WTC11 (cell line): ENCODE measurements at regions not wholly inside any gene's neighbourhood (a gene's known extent, or its start where the extent isn't known, plus 50 kb on each side); places are given as distances from the start of the nearest gene placed in this dataset.

Source experiments
- ATAC-seq: fragments of 200-7000 bp; cut with Tn5 transposase; 2 replicates; pipeline ENCODE4 v1.10.0; 2021; ENCODE audit warnings: mild to moderate bottlenecking, moderate library complexity
- CTCF ChIA-PET: fragments of 300-600 bp; sonication (Branson Sonifier 250); formaldehyde crosslinking; loops from one replicate; lab custom pipeline; 2021; ENCODE audit warnings: antibody characterized with exemption; lab: Charles Lee
- POLR2A ChIA-PET: fragments of 350-600 bp; sonication (Branson Sonifier 250); formaldehyde crosslinking; loops from one replicate; lab custom pipeline; 2021; ENCODE audit warnings: antibody characterized with exemption; lab: Charles Lee
- DNase-seq: peaks from one replicate; pipeline ENCODE4 v3.0.0; 2021; ENCODE audit warnings: low spot score
- H3K27ac Mint-ChIP-seq: 2 replicates; pipeline ENCODE4 v1.8.0; 2021; ENCODE audit warnings: mixed read lengths
- H3K27me3 Mint-ChIP-seq: 2 replicates; pipeline ENCODE4 v1.8.0; 2021; ENCODE audit warnings: low read depth, mild to moderate bottlenecking, moderate library complexity, mixed read lengths
- H3K36me3 Mint-ChIP-seq: 2 replicates; pipeline ENCODE4 v1.8.0; 2021; ENCODE audit warnings: mixed read lengths
- H3K4me1 Mint-ChIP-seq: 2 replicates; pipeline ENCODE4 v1.8.0; 2022; ENCODE audit warnings: mixed read lengths
- H3K4me3 Mint-ChIP-seq: 2 replicates; pipeline ENCODE4 v1.8.0; 2021; ENCODE audit warnings: mild to moderate bottlenecking, moderate library complexity, mixed read lengths
- H3K9me3 Mint-ChIP-seq: 2 replicates; pipeline ENCODE4 v1.8.0; 2021; ENCODE audit warnings: mixed read lengths
- AR ChIP-seq: fragments of 250-450 bp; sonication (Bioruptor Pico); IDR thresholded peaks from 2 replicates; pipeline ENCODE4 v1.9.0; 2021; ENCODE audit warnings: mild to moderate bottlenecking
- ATF3 ChIP-seq: sonication (generic); formaldehyde crosslinking; conservative IDR thresholded peaks from 2 replicates; pipeline ENCODE4 v1.8.1; 2022; ENCODE audit warnings: mild to moderate bottlenecking, missing genetic modification reagents
- CBFB ChIP-seq: sonication (generic); formaldehyde crosslinking; IDR thresholded peaks from 2 replicates; pipeline ENCODE4 v1.8.1; 2022; ENCODE audit warnings: mild to moderate bottlenecking, low read depth, missing genetic modification reagents
- E2F5 ChIP-seq: sonication (generic); formaldehyde crosslinking; IDR thresholded peaks from 2 replicates; pipeline ENCODE4 v1.8.1; 2022; ENCODE audit warnings: mild to moderate bottlenecking, moderate library complexity, missing genetic modification reagents
- FOXJ3 ChIP-seq: sonication (generic); formaldehyde crosslinking; IDR thresholded peaks from 2 replicates; pipeline ENCODE4 v1.9.0; 2021; ENCODE audit warnings: missing genetic modification reagents, mild to moderate bottlenecking, borderline replicate concordance
- GABPB1 ChIP-seq: sonication (generic); formaldehyde crosslinking; IDR thresholded peaks from 2 replicates; pipeline ENCODE4 v1.8.1; 2023; ENCODE audit warnings: mild to moderate bottlenecking, missing genetic modification reagents
- GRHL2 ChIP-seq: fragments of 250-450 bp; sonication (Bioruptor Pico); IDR thresholded peaks from 2 replicates; pipeline ENCODE4 v1.8.0; 2022; ENCODE audit warnings: mild to moderate bottlenecking, moderate library complexity; ENCODE audit not compliant: insufficient replicate concordance, severe bottlenecking
- MAX ChIP-seq: sonication (generic); formaldehyde crosslinking; IDR thresholded peaks from 2 replicates; pipeline ENCODE4 v1.8.0; 2022; ENCODE audit warnings: mild to moderate bottlenecking, missing genetic modification reagents
- MXD4 ChIP-seq: fragments of 250-450 bp; sonication (Bioruptor Pico); IDR thresholded peaks from 2 replicates; pipeline ENCODE4 v1.8.0; 2021; ENCODE audit warnings: mild to moderate bottlenecking, moderate library complexity, borderline replicate concordance
- NR1H2 ChIP-seq: sonication (generic); formaldehyde crosslinking; IDR thresholded peaks from 2 replicates; pipeline ENCODE4 v1.9.0; 2021; ENCODE audit warnings: mild to moderate bottlenecking, moderate library complexity, missing genetic modification reagents
- PREB ChIP-seq: sonication (generic); formaldehyde crosslinking; IDR thresholded peaks from 2 replicates; pipeline ENCODE4 v1.8.1; 2022; ENCODE audit warnings: mild to moderate bottlenecking, missing genetic modification reagents, moderate library complexity, borderline replicate concordance
- PRRX2 ChIP-seq: fragments of 250-450 bp; sonication (Bioruptor Pico); IDR thresholded peaks from 2 replicates; pipeline ENCODE4 v1.8.0; 2021; ENCODE audit warnings: mild to moderate bottlenecking
- RELA ChIP-seq: sonication (generic); formaldehyde crosslinking; IDR thresholded peaks from 2 replicates; pipeline ENCODE4 v1.8.1; 2022; ENCODE audit warnings: missing genetic modification reagents, mild to moderate bottlenecking, borderline replicate concordance
- STAT6 ChIP-seq: sonication (generic); formaldehyde crosslinking; conservative IDR thresholded peaks from 2 replicates; pipeline ENCODE4 v1.8.1; 2023; ENCODE audit warnings: mild to moderate bottlenecking, low read depth, missing genetic modification reagents, moderate library complexity
- TCF7 ChIP-seq: sonication (generic); formaldehyde crosslinking; IDR thresholded peaks from 2 replicates; pipeline ENCODE4 v1.8.0; 2022; ENCODE audit warnings: mild to moderate bottlenecking, low read depth, missing genetic modification reagents, moderate library complexity
- USF2 ChIP-seq: sonication (generic); formaldehyde crosslinking; IDR thresholded peaks from 2 replicates; pipeline ENCODE4 v1.8.1; 2023; ENCODE audit warnings: mild to moderate bottlenecking, missing genetic modification reagents, moderate library complexity
- ZNF317 ChIP-seq: sonication (generic); formaldehyde crosslinking; IDR thresholded peaks from 2 replicates; pipeline ENCODE4 v1.8.1; 2023; ENCODE audit warnings: low read depth, mild to moderate bottlenecking, moderate library complexity, missing genetic modification reagents, borderline replicate concordance
- ZNF423 ChIP-seq: fragments of 250-450 bp; sonication (Bioruptor Pico); IDR thresholded peaks from 2 replicates; pipeline ENCODE4 v2.1.2; 2022; ENCODE audit warnings: mild to moderate bottlenecking, moderate library complexity
- ZNF425 ChIP-seq: fragments of 250-450 bp; sonication (Bioruptor Pico); conservative IDR thresholded peaks from 2 replicates; pipeline ENCODE4 v1.9.0; 2021; ENCODE audit warnings: mild to moderate bottlenecking
- ZNF512 ChIP-seq: sonication (generic); formaldehyde crosslinking; IDR thresholded peaks from 2 replicates; pipeline ENCODE4 v1.8.1; 2022; ENCODE audit warnings: missing genetic modification reagents, borderline replicate concordance

- TF ChIP-seq USF2 (CRISPR knock-in tag) (no peak), STAT6 (CRISPR knock-in tag) (no peak), NR1H2 (CRISPR knock-in tag) (no peak), AR (no peak), MAX (CRISPR knock-in tag) (no peak)
Measured at GRCh38 chr20:20812136-20812535, 99.7 kb upstream of the RALGAPA2 start (continued).

GRCh38 chr20:20808016-20808415 is 95.6 kb upstream of the RALGAPA2 start:
- Mint-ChIP-seq H3K27ac (no peak overlapping the region), H3K27me3 (peaks cover 5% of the 10 kb centered on the region; the same call in 1 of the 2 replicates), H3K36me3 (peaks cover 2% of the 10 kb centered on the region; the same call in 1 of the 2 replicates), H3K4me3 (no peak overlapping the region), H3K9me3 (peaks cover 19% of the 10 kb centered on the region), H3K4me1 (peaks cover 19% of the 10 kb centered on the region)
- ChIA-PET POLR2A (no interaction called here), CTCF (no interaction called here)
- no peak for ATAC-seq
- DNase-seq: no peak
- TF ChIP-seq ZNF512 (CRISPR knock-in tag): no peak
- TF ChIP-seq MXD4: no peak
- TF ChIP-seq CBFB: no peak
- no peak for TF ChIP-seq GABPB1 (CRISPR knock-in tag)
- no peak for TF ChIP-seq STAT6 (CRISPR knock-in tag)
- no peak for TF ChIP-seq ATF3 (CRISPR knock-in tag)
- no peak for TF ChIP-seq FOXJ3 (CRISPR knock-in tag)
- no peak for TF ChIP-seq RELA (CRISPR knock-in tag)
- no peak for TF ChIP-seq TCF7 (CRISPR knock-in tag)
- TF ChIP-seq E2F5: no peak
- no peak for TF ChIP-seq ZNF425 (CRISPR knock-in tag)
- TF ChIP-seq GRHL2 (CRISPR knock-in tag): no peak
- no peak for TF ChIP-seq ZNF423
- TF ChIP-seq PRRX2 (CRISPR knock-in tag): no peak
- no peak for TF ChIP-seq PREB (CRISPR knock-in tag)
- no peak for TF ChIP-seq ZNF317 (CRISPR knock-in tag)
